ENCODE measurements at regions not wholly inside any gene's neighbourhood (a gene's known extent, or its start where the extent isn't known, plus 50 kb on each side); places are given as distances from the start of the nearest gene placed in this dataset.

GRCh38 chr6:40948570-40948969 is 90.5 kb downstream of the UNC5CL start:
- no peak overlapping the region for H3K27ac ChIP-seq (ENCODE audit: low read depth, low read length, poor library complexity, severe bottlenecking)
- no peaks in the 10 kb centered on the region for H3K27me3 ChIP-seq (replicated peaks; ENCODE audit: insufficient read depth, low read depth, low read length, poor library complexity)
- POLR2A ChIA-PET (ENCODE audit: low non-redundant PET): no interaction called here
- intact Hi-C loops (cut with micrococcal nuclease; ENCODE audit: unreplicated experiment): no loop called here
- H3K9me3 ChIP-seq (ENCODE audit: low read depth, low read length, poor library complexity, severe bottlenecking): no peaks in the 10 kb centered on the region
- H3K4me3 ChIP-seq (ENCODE audit: low read depth, low read length, poor library complexity, severe bottlenecking): no peak overlapping the region
- no TSS peak for BruUV-seq (replicated peaks)
- CTCF ChIA-PET: no interaction called here
- no peak for DNase-seq (ENCODE audit: low spot score)
- no peak for TF ChIP-seq EZH2 (IDR thresholded peaks at IDR 0.05; ENCODE audit: borderline replicate concordance, low read depth, low read length, poor library complexity, severe bottlenecking)
- TF ChIP-seq, protein P1, sequence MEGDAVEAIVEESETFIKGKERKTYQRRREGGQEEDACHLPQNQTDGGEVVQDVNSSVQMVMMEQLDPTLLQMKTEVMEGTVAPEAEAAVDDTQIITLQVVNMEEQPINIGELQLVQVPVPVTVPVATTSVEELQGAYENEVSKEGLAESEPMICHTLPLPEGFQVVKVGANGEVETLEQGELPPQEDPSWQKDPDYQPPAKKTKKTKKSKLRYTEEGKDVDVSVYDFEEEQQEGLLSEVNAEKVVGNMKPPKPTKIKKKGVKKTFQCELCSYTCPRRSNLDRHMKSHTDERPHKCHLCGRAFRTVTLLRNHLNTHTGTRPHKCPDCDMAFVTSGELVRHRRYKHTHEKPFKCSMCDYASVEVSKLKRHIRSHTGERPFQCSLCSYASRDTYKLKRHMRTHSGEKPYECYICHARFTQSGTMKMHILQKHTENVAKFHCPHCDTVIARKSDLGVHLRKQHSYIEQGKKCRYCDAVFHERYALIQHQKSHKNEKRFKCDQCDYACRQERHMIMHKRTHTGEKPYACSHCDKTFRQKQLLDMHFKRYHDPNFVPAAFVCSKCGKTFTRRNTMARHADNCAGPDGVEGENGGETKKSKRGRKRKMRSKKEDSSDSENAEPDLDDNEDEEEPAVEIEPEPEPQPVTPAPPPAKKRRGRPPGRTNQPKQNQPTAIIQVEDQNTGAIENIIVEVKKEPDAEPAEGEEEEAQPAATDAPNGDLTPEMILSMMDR (conservative IDR thresholded peaks at IDR 0.05; ENCODE audit: low read depth, low read length): no peak
- H3K36me3 ChIP-seq (ENCODE audit: insufficient read depth, low read length, poor library complexity, severe bottlenecking): no peaks in the 10 kb centered on the region
- H3K4me1 ChIP-seq (ENCODE audit: insufficient read depth, low read length, poor library complexity, severe bottlenecking): peaks cover 6% of the 10 kb centered on the region

DNA sequence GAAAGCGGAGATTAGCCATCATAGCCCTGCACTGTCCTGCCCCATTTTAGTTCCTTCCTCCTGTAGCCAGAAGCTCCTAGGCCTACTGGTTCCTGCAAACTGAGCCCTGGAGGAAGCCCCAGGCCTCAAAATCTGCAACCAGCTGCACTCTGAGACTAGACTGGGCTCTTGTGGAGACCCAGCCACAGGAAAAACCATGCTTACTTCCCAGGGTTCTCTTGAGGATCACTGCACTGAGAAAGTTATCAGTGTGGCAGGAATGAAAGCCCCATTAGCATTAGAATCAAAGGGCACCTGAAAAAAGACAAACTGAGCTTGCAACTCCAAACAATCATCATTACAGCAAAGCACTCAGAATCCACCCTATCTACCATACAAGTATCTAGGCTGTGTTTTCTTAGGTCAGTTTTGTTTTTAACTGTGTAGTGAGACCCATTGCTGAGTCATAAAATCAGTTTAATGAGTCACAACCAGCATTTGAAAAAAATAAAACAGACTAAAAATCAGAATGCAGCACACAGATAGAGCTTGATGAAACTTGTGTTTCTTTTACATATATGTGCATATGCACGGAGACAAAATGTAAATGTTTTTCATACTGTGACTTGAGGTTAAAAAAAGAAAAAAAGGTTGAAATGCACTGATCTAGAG is 91.0 kb downstream of the UNC5CL start:
- peaks cover 6% of the 10 kb centered on the region for H3K4me1 ChIP-seq (ENCODE audit: insufficient read depth, low read length, poor library complexity, severe bottlenecking)
- DNase-seq (ENCODE audit: low spot score): no peak
- no TSS peak for BruUV-seq (replicated peaks)
- intact Hi-C loops (cut with micrococcal nuclease; ENCODE audit: unreplicated experiment): no loop called here
- POLR2A ChIA-PET (ENCODE audit: low non-redundant PET): no interaction called here
- CTCF ChIA-PET: no interaction called here
- H3K4me3 ChIP-seq (ENCODE audit: low read depth, low read length, poor library complexity, severe bottlenecking): no peak overlapping the region
- no peaks in the 10 kb centered on the region for H3K36me3 ChIP-seq (ENCODE audit: insufficient read depth, low read length, poor library complexity, severe bottlenecking)
- no peaks in the 10 kb centered on the region for H3K9me3 ChIP-seq (ENCODE audit: low read depth, low read length, poor library complexity, severe bottlenecking)
- H3K27ac ChIP-seq (ENCODE audit: low read depth, low read length, poor library complexity, severe bottlenecking): no peak overlapping the region
- TF ChIP-seq, protein P1 (conservative IDR thresholded peaks at IDR 0.05; ENCODE audit: low read depth, low read length): no peak
- no peak for TF ChIP-seq EZH2 (IDR thresholded peaks at IDR 0.05; ENCODE audit: borderline replicate concordance, low read depth, low read length, poor library complexity, severe bottlenecking)
- no peaks in the 10 kb centered on the region for H3K27me3 ChIP-seq (replicated peaks; ENCODE audit: insufficient read depth, low read depth, low read length, poor library complexity)

DNA sequence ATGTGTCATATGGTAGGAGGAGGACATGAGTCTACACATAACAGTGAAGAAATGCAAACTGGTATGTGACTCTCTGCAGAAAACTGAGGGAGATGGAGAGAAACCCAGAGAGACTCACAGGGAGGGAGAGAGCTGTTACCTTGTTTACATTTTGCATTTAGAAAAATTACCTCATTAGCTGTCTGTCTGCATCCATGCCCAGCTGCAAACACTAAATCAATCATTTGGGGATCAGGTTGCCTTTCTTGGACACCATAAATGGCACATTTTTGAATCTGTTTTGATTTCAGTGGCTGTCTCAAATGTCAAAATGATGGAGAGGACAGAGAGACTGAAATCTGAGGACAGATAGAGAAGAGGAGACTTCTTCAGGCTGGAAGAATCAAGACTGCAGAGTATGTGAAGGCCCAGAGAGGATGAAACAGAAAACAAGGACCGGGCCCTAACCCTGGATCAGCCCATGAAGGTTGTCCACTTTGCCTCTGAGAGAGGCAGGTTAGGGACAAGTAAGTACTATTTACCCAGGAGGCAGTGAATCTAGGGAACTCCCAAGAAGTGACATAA is 92.2 kb downstream of the UNC5CL start:
- CTCF ChIA-PET: no interaction called here
- BruUV-seq (replicated peaks): no TSS peak
- Histone ChIP-seq H3K36me3 (ENCODE audit: insufficient read depth, low read length, poor library complexity, severe bottlenecking) (no peaks in the 10 kb centered on the region), H3K27me3 (replicated peaks; ENCODE audit: insufficient read depth, low read depth, low read length, poor library complexity) (no peaks in the 10 kb centered on the region), H3K27ac (ENCODE audit: low read depth, low read length, poor library complexity, severe bottlenecking) (no peak overlapping the region), H3K4me1 (ENCODE audit: insufficient read depth, low read length, poor library complexity, severe bottlenecking) (peaks cover 6% of the 10 kb centered on the region), H3K4me3 (ENCODE audit: low read depth, low read length, poor library complexity, severe bottlenecking) (no peak overlapping the region), H3K9me3 (ENCODE audit: low read depth, low read length, poor library complexity, severe bottlenecking) (no peaks in the 10 kb centered on the region)
- intact Hi-C loops (cut with micrococcal nuclease; ENCODE audit: unreplicated experiment): no loop called here
- POLR2A ChIA-PET (ENCODE audit: low non-redundant PET): no interaction called here
- TF ChIP-seq EZH2 (IDR thresholded peaks at IDR 0.05; ENCODE audit: borderline replicate concordance, low read depth, low read length, poor library complexity, severe bottlenecking): no peak
- TF ChIP-seq, protein P1 (conservative IDR thresholded peaks at IDR 0.05; ENCODE audit: low read depth, low read length): no peak
- no peak for DNase-seq (ENCODE audit: low spot score)
